IPS-NIHi11 (cell line): ENCODE measurements at regions not wholly inside any gene's neighbourhood (a gene's known extent, or its start where the extent isn't known, plus 50 kb on each side); places are given as distances from the start of the nearest gene placed in this dataset.
A peak's percentile ranks its signal among the peaks of the same experiment; 100 is the strongest.

Experiments
- DNase-seq: peaks from one replicate; pipeline ENCODE4 v3.0.0; 2012; ENCODE audit warnings: mixed read lengths, low spot score

GRCh38 chr4:23333946-23334878 lies 555.6 kb downstream of the PPARGC1A start:
- DNase-seq = peak; percentile 78

GRCh38 chr4:23333556-23333945 lies 556.3 kb downstream of the PPARGC1A start:
- DNase-seq = no peak

DNA sequence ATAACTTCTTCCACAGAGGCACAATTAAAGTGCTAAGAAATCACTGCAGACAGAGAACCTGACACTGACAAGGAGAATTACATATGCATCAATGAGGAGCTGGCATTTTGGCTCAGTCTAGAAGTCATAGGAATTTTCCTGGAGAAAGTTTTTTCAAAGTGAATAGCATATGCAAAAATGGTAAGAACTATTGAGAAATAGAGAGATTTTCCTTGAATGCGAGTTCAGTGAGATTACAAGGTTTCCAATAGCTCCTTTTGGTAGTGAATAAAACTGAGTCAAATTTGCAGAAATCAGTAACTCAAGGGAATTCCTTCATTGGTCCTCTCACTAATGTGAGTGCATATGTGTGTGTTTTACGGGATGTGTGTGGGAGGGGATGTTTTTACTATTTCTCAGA lies 557.5 kb downstream of the PPARGC1A start:
- no peak for DNase-seq

- no peak for DNase-seq
Measured at GRCh38 chr4:23327120-23327519, 562.7 kb downstream of the PPARGC1A start.

DNA sequence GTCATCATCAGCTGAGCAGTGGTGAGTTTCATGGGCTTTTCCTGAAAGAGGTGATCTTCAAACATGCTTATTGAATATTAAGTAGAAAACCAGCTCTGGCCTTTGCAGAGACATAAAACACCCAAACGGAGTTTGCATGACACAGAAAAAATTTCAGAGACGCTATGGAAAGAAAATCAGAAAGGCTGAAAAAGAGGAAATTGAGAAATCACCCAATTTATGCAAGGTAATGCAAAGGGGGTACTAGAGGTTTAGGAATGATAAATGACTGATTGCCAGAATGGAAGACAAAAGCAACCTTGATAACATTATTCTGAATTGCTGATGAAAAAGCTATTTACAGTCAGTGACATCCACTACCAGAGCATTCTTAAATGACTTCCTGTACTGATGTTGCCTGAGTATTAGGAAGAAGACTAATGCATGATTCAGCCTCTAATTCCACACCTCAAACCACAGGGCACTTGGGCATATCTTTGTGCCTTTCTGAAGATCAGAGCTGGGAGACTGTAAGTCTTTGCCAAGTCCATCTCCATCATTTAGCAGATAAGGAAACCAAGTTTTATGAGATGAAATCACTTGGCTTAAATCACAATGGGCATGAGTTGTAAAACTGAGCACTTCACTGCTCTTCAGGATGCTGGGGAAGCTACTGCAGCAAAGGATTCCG lies 565.7 kb downstream of the PPARGC1A start:
- no peak for DNase-seq

GRCh38 chr4:23323436-23323835 lies 566.4 kb downstream of the PPARGC1A start:
- DNase-seq = no peak

GRCh38 chr4:23322732-23323131 lies 567.1 kb downstream of the PPARGC1A start:
- DNase-seq = no peak

- no peak for DNase-seq
Measured at GRCh38 chr4:23320931-23321587, 568.8 kb downstream of the PPARGC1A start.

DNA sequence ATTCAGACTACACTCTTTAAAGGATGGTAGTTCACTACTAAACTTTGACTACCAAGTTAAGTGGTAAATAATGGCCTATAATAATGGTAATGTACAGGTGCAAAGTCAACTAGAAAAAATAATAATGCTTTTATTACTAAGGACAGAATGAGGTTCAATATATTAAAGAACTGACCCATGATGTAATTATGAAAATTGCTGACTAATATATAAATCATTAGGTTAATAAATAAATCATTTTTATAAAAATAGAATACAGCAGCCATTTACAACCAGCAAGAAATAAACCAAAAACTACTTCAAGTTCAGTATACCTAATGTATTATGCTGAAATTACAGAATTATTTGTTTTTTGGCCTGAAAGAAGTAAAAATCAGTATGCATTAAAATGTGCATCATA lies 577.2 kb downstream of the PPARGC1A start:
- DNase-seq = no peak

DNA sequence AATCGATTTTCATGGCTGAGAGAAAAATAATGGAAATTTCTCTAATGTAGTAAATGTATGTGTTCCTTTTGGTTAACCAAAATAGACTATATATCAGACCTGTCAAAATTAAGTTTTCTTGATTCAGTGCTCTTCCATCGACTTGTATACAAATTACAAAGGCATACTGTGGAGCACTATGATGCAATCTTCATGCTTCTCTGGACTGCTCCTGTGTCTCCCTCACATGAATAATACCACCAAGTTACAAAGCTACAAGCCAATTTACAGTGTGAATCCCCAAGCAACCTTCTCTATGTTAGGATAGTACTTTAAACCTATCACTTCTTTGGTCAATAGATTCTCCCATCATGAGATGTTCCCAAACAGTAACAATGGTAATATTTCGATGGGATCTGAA lies 577.9 kb downstream of the PPARGC1A start:
- no peak for DNase-seq

DNA sequence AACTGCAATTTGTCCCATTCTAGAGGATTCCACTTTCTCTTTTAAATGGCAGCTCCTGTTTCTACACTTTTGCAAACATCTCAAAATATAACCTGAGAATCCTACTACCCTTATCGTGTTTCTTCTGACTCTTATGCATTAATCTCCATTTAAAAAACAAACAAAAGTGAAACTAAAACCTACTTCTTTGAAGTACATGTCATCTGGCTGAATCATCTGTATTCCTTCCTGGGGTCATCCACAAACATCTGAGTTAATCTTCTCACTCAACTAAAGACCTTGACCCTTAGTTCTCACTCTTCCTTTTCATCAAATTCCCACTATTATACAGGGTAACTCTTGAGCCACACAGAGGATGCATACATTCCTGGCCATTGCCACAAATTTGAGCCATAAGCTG lies 584.8 kb downstream of the PPARGC1A start:
- DNase-seq = no peak

- DNase-seq = no peak
Measured at GRCh38 chr4:23298371-23298770, 591.5 kb downstream of the PPARGC1A start.

DNA sequence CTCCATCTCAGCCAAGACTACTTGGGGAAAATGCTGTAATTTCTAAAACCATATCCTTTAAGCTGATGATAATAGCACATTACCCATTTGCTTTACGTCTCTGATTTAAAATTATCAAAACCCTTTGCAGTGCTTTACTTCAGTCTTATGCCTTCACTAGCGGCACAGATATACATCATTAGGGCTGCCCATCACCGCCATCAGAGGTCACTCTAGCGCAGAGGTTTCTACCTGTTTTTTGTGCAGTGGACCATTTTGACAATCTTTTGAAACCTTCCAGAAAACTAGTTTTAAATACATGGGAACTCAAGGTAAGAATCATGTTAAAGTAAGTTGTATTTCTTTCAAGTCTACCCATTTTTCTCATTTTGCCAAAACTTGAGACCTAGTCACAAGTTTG lies 592.5 kb downstream of the PPARGC1A start:
- DNase-seq = peak; percentile 6

DNA sequence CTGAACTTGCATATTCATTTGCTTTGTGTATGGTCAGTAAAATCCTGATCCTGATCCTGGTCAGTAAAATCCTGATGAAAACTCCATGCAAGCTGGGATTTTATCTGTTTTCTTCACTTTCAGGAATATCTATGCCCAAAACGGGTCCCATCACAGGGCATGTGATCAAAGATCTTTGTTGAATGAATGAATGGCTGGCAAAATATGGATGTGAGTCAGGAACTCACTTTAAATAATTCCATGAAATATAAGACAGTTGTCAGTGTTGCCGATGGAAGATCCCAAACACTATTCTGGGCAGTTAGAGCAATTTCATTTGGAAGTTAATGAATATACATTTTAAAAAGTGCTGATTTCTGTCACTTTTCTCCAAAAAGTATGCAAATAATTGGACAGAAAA lies 598.4 kb downstream of the GBA3 start:
- DNase-seq = no peak

DNA sequence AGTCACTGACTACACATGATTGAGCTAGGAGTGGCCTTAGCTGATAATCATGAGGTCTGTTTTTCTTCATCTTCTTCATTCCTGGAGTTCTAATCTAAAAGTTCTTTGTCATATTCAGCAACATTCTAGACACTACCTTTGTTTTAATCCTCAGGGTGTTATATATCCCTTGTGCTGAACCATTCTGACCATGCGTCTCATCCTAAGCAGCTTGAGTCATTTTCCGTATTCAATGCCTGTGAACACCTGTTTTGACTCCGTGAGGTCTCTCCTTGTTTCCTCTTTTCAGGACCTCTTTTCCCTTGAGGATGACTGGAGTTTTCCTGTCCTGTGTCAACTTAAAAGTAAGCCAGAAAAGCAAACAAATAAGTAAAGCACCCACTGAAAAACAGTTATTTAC lies 597.9 kb downstream of the GBA3 start:
- DNase-seq = no peak

GRCh38 chr4:23279377-23279986 lies 586.7 kb downstream of the GBA3 start:
- DNase-seq = no peak

- DNase-seq = no peak
Measured at GRCh38 chr4:23278845-23279244, 586.1 kb downstream of the GBA3 start.

GRCh38 chr4:23276076-23276475 lies 583.3 kb downstream of the GBA3 start:
- DNase-seq = no peak

GRCh38 chr4:23269566-23269965 lies 576.8 kb downstream of the GBA3 start:
- DNase-seq = no peak

- DNase-seq = no peak
Measured at GRCh38 chr4:23268072-23268771, 575.5 kb downstream of the GBA3 start.

GRCh38 chr4:23266401-23266800 lies 573.7 kb downstream of the GBA3 start:
- DNase-seq = no peak

DNA sequence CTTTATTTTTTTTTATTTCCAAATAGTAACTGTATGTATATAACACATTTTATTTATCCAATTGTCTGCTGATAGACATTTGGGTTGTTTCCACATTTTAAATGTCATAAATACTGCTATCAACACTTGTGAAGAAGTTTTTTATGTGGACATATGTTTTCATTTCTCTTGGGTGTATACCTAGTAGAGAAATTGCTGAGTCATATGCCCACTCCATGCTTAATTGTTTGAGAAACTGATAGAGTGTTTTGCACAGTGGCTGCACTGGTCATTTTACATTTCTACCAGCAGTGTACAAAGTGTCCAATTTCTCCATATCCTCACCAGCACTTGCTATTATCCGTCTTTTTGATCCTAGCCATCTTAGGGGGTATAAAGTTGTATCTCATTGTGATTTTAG lies 567.8 kb downstream of the GBA3 start:
- no peak for DNase-seq
